Ishikawa (cell line): ENCODE measurements at regions not wholly inside any gene's neighbourhood (a gene's known extent, or its start where the extent isn't known, plus 50 kb on each side); places are given as distances from the start of the nearest gene placed in this dataset.

ENCODE experiments used
- CEBPB ChIP-seq: IDR thresholded peaks from 2 replicates; pipeline ENCODE4 v1.6.1; 2012
- CREB1 ChIP-seq: IDR thresholded peaks from 2 replicates; pipeline ENCODE4 v1.6.1; 2012; ENCODE audit warnings: low read depth
- EGR1 ChIP-seq: IDR thresholded peaks from 2 replicates; pipeline ENCODE4 v1.6.1; 2012
- EP300 ChIP-seq: IDR thresholded peaks from 2 replicates; pipeline ENCODE4 v1.6.1; 2012; ENCODE audit warnings: borderline replicate concordance
- FOXM1 ChIP-seq: IDR thresholded peaks from 2 replicates; pipeline ENCODE4 v1.6.1; 2012; ENCODE audit warnings: low read depth, borderline replicate concordance
- NFIC ChIP-seq: IDR thresholded peaks from 2 replicates; pipeline ENCODE4 v1.6.1; 2012
- RAD21 ChIP-seq: IDR thresholded peaks from 2 replicates; pipeline ENCODE4 v1.6.1; 2012; ENCODE audit warnings: low read depth
- REST ChIP-seq: IDR thresholded peaks from 2 replicates; pipeline ENCODE4 v1.6.1; 2012; ENCODE audit warnings: low read depth, mild to moderate bottlenecking
- TAF1 ChIP-seq: IDR thresholded peaks from 2 replicates; pipeline ENCODE4 v1.6.1; 2012; ENCODE audit warnings: low read depth, mild to moderate bottlenecking
- TCF12 ChIP-seq: IDR thresholded peaks from 2 replicates; pipeline ENCODE4 v1.6.1; 2012; ENCODE audit warnings: low read depth
- TEAD4 ChIP-seq: IDR thresholded peaks from 2 replicates; pipeline ENCODE4 v1.6.1; 2012
- YY1 ChIP-seq: IDR thresholded peaks from 2 replicates; pipeline ENCODE4 v1.6.1; 2012; ENCODE audit warnings: low read depth
- ZBTB7A ChIP-seq: IDR thresholded peaks from 2 replicates; pipeline ENCODE4 v1.6.1; 2012; ENCODE audit warnings: low read depth
- TF ChIP-seq, protein P1 (sequence below): IDR thresholded peaks from 2 replicates; pipeline ENCODE4 v1.6.1; 2012
- TF ChIP-seq, protein P2 (sequence below): IDR thresholded peaks from 2 replicates; pipeline ENCODE4 v1.6.1; 2012

DNA sequence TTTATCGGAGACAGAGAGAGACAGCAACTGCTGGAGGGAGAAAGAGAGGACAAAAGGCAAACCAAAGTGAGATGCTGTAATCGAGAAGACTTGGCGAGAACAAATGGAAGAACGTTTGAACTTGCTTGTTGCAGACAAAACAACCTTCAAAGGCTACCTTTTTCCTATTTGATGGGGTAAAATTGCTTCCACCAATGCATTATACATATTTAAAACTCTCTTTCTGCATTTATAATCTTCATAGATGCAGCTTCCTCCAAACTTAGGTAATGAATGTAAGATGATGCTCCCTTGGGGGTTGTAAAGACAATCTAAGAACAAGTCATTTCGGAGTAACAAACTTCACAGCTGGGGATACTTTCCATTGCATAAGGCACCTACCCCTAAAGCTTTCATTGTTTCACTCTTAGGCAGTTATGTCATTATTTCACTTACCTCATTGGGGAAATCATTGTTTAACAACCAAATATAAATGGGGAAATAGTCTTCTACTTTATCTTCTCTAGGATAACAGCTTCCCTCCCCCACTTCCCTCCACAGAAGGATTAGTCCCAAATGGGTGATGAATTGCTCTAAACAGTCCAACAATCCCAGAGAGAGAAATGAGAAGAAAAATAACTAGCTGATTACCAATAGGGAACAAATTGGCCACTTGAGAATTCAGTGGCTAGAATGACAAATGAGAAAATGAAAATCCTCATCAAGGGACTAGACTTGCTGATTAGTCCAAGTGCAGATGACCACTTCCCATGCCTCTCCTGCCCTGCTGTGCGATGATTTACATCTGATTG lies 269.8 kb upstream of the ADAMTS9 start:
- TF ChIP-seq REST (no peak), TCF12 (no peak), FOXM1 (no peak)

DNA sequence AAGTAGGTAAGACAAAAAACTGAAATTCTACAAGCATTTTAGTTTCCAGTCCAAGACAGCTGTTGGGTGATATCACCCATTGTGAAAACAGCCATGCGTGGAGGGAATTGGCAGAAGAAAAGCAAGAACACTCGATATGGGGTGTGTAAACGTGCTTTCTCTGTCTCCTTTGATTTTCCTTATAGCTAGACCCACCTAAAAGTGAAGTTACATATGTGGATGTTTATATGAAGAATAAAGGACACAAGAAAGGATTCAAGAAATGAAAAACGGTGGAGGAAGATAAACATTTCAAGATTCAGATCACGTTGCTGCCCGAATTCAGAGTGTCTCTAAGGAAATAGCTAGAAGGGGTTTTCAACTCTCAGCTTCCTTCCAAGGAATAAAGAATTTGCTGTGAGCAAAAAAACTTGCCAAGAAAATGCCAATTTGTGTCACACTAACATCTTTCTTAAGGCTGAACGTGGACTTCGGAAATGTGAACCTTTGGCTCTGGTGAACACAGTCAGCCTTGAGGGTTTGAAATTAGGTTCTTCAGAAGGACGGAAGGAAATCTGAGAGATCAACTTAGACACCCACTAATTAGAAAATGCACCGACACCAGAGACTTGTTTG lies 269.0 kb upstream of the ADAMTS9 start:
- TF ChIP-seq TEAD4, result no peak
- no peak for TF ChIP-seq REST
- TF ChIP-seq EP300, result no peak

- TF ChIP-seq EP300 (no peak), REST (no peak), NFIC (no peak), ZBTB7A (no peak), RAD21 (no peak), FOXM1 (no peak), YY1 (no peak), TAF1 (no peak), CREB1 (no peak), CEBPB (no peak)
- TF ChIP-seq, protein P1, sequence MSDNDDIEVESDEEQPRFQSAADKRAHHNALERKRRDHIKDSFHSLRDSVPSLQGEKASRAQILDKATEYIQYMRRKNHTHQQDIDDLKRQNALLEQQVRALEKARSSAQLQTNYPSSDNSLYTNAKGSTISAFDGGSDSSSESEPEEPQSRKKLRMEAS, result no peak
- TF ChIP-seq, protein P2, sequence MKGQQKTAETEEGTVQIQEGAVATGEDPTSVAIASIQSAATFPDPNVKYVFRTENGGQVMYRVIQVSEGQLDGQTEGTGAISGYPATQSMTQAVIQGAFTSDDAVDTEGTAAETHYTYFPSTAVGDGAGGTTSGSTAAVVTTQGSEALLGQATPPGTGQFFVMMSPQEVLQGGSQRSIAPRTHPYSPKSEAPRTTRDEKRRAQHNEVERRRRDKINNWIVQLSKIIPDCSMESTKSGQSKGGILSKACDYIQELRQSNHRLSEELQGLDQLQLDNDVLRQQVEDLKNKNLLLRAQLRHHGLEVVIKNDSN, result no peak
Observed at GRCh38 chr3:64954995-64955636, 267.3 kb upstream of the ADAMTS9 start.

- no peak for TF ChIP-seq CREB1
- TF ChIP-seq EGR1, result no peak
- TF ChIP-seq FOXM1, result no peak
- no peak for TF ChIP-seq TAF1
- TF ChIP-seq ZBTB7A, result no peak
Observed at GRCh38 chr3:64945171-64945729, 257.4 kb upstream of the ADAMTS9 start.

DNA sequence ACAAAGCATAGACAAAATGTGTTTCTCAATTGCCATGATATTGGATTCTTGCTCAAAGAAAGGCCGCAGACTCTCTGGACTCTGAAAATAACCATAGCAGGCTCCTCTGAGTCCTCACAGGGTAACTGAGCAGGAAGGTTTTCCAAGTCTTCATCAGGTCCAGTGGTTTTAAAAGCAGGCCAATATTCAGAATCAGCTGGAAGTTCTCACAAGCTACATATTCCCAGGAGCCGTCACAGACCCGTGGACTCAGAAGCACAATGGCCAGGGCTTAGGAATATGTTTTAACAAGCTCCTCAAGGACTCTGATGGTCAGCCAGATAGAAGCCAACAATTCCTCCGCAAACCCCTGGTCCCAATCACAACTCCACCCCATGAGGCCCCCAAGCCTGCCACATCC lies 256.1 kb upstream of the ADAMTS9 start:
- TF ChIP-seq YY1 (no peak), ZBTB7A (no peak), FOXM1 (no peak), TAF1 (no peak), NFIC (no peak)
- TF ChIP-seq, protein P2, result no peak
